ENCODE measurements at regions not wholly inside any gene's neighbourhood (a gene's known extent, or its start where the extent isn't known, plus 50 kb on each side); places are given as distances from the start of the nearest gene placed in this dataset.

GRCh38 chr5:4001004-4001403 is 405.4 kb downstream of the IRX1 start:
- no peak for TF ChIP-seq CTCF (IDR thresholded peaks at IDR 0.05)
- TF ChIP-seq POLR2A (IDR thresholded peaks at IDR 0.05), result no peak
